G401 (cell line): ENCODE measurements at regions not wholly inside any gene's neighbourhood (a gene's known extent, or its start where the extent isn't known, plus 50 kb on each side); places are given as distances from the start of the nearest gene placed in this dataset.
"Not testable (repeated sequence)": the region's sequence is repeated elsewhere in the genome, so short reads cannot be mapped to it uniquely, and the experiment has no call there.

Source experiments
- DNase-seq: peaks from one replicate; pipeline ENCODE4 v3.0.0-alpha.2; 2015; ENCODE audit warnings: low spot score
- in situ Hi-C: cut with HindIII; loops from 2 replicates; pipeline ENCODE4 v1.10.0; 2016; ENCODE audit warnings: low sequenced_read_pairs, mixed read lengths

- in situ Hi-C loops = no loop called here
- DNase-seq = no peak
Measured at GRCh38 chr3:134704133-134704532, 53.3 kb upstream of the KY start.

- in situ Hi-C loops = no loop called here
- no peak for DNase-seq
Measured at GRCh38 chr3:134704556-134704955, 53.7 kb upstream of the KY start.

DNA sequence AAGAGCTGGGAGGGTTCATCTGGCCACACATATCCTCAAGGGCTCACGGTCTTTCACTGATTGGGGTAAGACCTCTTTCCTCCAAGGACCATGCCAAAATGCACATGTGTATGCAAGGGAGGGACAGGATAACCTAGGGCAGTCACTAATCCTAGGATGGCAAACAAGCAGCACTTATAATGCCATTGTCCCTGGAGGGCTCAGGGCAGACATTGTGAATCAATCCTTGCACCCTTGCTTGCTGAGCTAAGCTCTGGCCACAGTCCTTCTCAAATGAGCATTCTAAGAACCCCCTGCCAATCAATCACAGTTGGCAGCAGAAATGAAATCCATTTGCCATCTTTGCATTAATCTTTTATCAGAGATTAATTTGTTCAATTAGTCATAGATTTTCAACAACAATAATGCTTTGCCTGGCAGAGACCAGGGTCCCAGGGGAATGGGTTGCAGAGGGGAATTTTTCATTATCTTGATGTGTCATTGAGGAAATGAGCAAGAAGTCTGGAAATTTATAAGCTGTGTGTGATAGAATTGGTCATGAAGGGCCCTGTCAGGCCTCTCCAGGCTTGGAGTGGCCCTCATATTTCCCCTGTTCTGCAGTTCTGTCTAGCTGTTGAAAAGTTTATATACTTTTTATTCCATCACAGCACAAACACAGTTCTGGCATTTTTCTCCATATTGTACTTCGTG, 57.2 kb upstream of the KY start:
- no peak for DNase-seq
- in situ Hi-C loops = no loop called here

DNA sequence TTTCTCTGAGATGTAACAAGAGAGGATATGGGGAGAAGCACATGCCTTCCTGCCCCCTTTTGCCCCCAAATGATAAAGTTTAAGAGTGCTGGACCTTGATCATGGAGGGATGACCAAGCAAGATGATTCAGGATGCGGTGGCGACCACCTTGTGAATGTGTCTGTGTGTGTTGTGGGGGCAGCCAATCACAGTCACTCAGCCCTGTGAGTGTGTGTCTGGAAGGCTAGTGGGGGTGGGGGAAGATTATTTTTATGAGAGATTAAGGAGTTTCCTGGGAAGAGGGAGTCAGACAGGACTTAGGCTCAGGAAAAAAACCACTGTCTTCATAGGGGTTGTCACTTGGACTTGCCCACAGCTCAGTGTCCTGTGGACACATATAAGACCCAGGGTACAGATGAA, 57.8 kb upstream of the KY start:
- in situ Hi-C loops = no loop called here
- DNase-seq = no peak

DNA sequence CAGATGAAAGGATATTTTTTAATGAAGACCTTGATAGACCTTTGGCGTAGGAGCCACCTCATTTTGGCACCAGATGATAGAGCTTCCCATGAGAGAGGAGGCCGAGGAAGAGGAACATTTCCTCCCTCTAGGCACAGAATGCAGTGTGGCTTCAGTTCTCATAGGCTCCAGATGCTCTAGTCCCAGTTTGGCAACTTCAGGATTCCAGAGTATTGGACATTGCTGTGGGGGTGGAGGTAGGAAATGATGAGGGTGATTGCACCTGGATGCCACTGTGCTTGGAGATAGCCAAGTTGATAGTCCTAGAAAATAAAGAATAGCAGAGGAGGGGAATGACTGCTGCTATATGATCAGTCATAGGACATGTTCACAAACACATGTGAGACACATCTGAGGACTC, 58.3 kb upstream of the KY start:
- no peak for DNase-seq
- in situ Hi-C loops = no loop called here

DNA sequence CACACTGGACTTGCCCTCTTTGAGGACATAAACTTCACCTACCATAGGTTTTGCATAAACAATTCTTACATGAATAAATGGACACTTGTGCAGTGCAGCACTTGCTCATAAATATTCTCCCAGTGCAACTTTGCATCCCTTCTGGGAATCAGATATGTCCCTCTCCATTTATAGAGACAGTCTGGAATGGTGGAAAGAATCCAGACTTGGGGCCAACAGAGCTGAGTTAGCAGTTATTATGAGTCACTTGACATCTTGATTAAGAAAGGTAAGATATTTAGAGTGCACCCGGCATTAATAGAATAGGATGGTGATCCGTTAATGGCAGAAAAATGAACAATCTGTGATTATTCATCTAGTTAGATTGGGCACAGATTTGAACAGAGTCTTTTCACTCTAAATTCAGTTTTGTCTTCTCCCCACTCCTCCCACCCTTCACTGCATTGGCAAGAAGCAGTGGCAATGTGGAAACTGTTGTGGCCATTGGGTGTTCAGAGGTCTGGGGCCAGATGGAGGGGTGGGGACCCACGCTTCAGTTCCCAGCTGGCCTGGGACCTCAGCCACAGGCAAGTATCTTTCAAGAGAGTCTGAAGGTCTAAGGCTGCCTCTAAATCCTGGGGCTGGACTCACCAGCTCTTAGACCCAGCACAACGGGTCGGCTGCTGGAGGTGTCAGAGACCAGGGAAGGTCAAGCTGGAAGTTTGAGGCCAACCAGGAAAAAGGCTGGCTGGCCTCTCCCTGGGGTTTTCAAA, 58.9 kb upstream of the KY start:
- in situ Hi-C loops = no loop called here
- DNase-seq = peak; percentile 54

- in situ Hi-C loops = no loop called here
- DNase-seq = no peak
Measured at GRCh38 chr3:134710313-134710680, 59.5 kb upstream of the KY start.

DNA sequence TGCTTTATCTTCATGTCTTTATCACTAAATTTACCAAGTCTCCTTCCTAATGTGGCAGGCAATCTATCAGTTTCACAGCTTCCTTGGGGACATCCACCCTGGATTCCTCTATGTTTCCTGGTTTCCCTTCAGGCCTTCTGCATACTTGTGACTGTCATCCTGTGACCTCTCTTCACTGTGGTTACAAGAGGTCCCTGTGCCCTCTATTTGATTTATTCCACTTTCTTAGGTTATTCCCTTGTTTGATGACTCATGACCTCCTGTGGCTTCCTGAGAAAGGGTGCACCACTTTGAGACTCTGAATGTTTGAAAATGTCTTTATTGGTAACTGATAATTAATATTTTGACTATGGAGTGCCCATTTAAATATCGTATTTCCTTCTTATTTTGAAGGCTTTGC, 60.5 kb upstream of the KY start:
- no peak for DNase-seq
- in situ Hi-C loops = no loop called here

DNA sequence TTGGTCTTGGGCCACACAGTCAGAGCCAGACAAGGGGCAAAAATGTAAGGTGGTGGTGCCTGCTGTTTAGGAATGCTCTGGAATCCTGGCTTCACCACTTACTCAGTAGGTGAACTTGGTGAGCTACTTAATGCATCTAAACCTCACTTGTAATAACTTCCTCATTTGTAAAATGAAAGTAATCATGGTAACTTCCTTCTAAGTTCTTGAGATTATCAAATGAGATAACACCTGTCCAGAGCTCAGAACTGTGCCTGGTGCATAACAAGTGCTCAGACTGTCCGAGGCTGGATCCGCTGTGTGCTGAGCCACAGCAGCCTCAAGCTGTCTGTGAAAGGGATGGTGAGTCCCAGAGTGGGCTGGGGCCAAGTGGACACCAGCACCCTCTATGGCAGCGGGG, 62.8 kb upstream of the KY start:
- in situ Hi-C loops = no loop called here
- DNase-seq = no peak

- in situ Hi-C loops = no loop called here
Measured at GRCh38 chr3:134718726-134719125, 67.9 kb upstream of the KY start.

GRCh38 chr3:134721214-134721613, 70.4 kb upstream of the KY start:
- no peak for DNase-seq
- in situ Hi-C loops = no loop called here

More at GRCh38 chr3:134718726-134719125, 67.9 kb upstream of the KY start:
- no peak for DNase-seq

DNA sequence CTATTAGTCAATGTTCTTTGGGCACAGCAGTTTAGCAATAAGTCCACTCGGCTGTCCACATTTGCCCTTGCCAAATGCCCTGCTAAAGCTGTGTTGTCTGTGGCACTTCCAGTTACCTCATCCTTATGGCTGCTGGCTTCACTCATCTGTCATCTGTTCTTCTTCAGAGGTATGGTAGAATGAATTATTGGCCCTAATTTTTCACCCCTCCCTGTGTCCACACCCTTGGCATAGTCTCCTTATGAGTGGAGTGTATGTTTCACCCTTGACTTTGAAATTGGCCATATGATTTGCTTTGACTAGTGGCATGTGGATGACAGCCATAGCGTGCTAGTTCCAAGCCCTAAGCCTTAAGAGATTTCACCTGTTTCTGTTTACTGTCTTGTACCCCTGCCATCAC, 72.1 kb upstream of the EPHB1 start:
- DNase-seq = no peak
- in situ Hi-C loops = no loop called here

GRCh38 chr3:134729649-134730048, 65.4 kb upstream of the EPHB1 start:
- DNase-seq = no peak

DNA sequence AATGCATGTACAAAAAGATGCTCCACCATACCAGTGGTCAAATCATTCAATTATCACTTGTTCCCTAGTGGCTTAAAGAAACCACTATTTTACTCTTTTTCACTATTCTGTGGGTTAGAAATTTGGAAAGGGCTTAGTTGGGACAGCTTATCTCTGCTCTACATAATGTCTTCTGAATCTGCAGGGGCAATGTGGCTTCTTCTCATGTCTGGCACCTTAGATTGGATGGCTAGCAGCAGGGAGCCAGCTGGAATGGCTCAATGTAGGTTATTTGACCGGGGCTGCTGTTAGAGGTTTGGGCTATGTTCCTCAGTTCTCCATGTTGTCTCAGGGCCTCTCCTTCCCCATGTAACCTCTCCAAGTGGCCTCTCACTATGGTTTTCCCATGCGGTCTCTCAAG, 57.5 kb upstream of the EPHB1 start:
- in situ Hi-C loops = no loop called here
- no peak for DNase-seq

More at GRCh38 chr3:134729649-134730048, 65.4 kb upstream of the EPHB1 start:
- in situ Hi-C loops = no loop called here

- DNase-seq, in situ Hi-C loops: not testable (repeated sequence)
Measured at GRCh38 chr3:134740077-134740476, 55.0 kb upstream of the EPHB1 start.

GRCh38 chr3:134742202-134742601, 52.9 kb upstream of the EPHB1 start:
- no peak for DNase-seq
- in situ Hi-C loops = no loop called here

DNA sequence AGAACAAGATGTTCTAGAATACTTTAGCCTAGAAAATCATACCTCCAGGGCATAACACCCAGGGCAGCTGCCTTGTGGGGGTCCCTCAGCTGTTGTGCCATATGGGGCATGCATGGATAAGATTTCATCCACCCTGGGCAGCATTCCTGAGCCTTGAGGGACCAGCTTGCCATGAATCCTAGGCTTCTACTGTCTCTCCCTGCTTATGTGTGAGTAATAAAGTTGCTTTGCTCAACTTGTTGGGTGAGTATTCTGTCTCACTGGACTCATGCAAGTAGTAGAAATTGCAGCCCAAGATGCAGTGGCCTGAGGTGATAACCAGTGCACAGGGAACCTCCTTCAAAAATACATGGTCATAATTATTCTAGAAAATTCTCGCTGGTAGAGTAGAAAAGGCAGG, 52.1 kb upstream of the EPHB1 start:
- in situ Hi-C loops = no loop called here
- DNase-seq = no peak
